HepG2 (cell line): ENCODE measurements at regions not wholly inside any gene's neighbourhood (a gene's known extent, or its start where the extent isn't known, plus 50 kb on each side); places are given as distances from the start of the nearest gene placed in this dataset.

Experiments used
- ATAC-seq: fragments of 200-7000 bp; cut with Tn5 transposase; 3 replicates; pipeline ENCODE4 v1.9.1; 2020; ENCODE audit warnings: mild to moderate bottlenecking, moderate library complexity
- BruUV-seq: library from RNA; stranded (reverse); fragments of 400-500 nt; replicated peaks from 2 replicates; lab custom pipeline; 2021; lab: Mats Ljungman, UMichigan
- CTCF ChIA-PET: fragments of 300-600 bp; formaldehyde crosslinking; extraction: SDS; loops from one replicate; lab custom pipeline; 2021; ENCODE audit warnings: low total read pairs, inconsistent platforms, low intra/inter-chr PET ratio; lab: Yijun Ruan, JAX
- POLR2A ChIA-PET: fragments of 350-600 bp; sonication (Branson Sonifier 250); formaldehyde crosslinking; loops from one replicate; lab custom pipeline; 2020; ENCODE audit warnings: antibody characterized with exemption, inconsistent platforms; lab: Yijun Ruan, JAX
- DNase-seq: peaks from one replicate; pipeline ENCODE4 v3.0.0-alpha.2; 2015; ENCODE audit warnings: low spot score
- FAIRE-seq: peaks from 3 replicates; lab custom pipeline; 2011; peaks lifted over from hg19 to GRCh38; lab: Jason Lieb, UNC
- H2AFZ ChIP-seq: one replicate; pipeline ENCODE4 v1.6.1; 2011; ENCODE audit warnings: low read length, inconsistent platforms
- H3K27ac ChIP-seq: fragments of 300-600 bp; 3 replicates; pipeline ENCODE4 v1.8.0; 2011; ENCODE audit warnings: mixed run types, mild to moderate bottlenecking, mixed read lengths, low read length, inconsistent platforms; ENCODE audit not compliant: insufficient read depth; ENCODE audit errors: extremely low read length
- H3K27me3 ChIP-seq, 2 experiments: fragments of 200-600 bp in 1 of 2; 2 replicates in 1 of 2; 3 replicates in 1 of 2; pipeline versions ENCODE4 v1.6.0 to v1.8.0; 2011; ENCODE audit warnings: low read length in 2 of 2, mild to moderate bottlenecking in 2 of 2, moderate library complexity in 2 of 2, inconsistent platforms in 1 of 2; ENCODE audit not compliant: insufficient read depth in 2 of 2, control insufficient read depth in 1 of 2
- H3K36me3 ChIP-seq, 2 experiments: fragments of 200-600 bp in 1 of 2; replicated peaks in 1 of 2; 2 replicates in 1 of 2; 3 replicates in 1 of 2; pipeline versions ENCODE4 v1.5.1 to v1.8.0; 2011; ENCODE audit warnings: low read length in 2 of 2, inconsistent platforms in 1 of 2; ENCODE audit not compliant: insufficient read depth in 2 of 2, control insufficient read depth in 1 of 2
- H3K4me1 ChIP-seq: 2 replicates; pipeline ENCODE4 v1.5.1; 2012; ENCODE audit warnings: low read length, inconsistent platforms; ENCODE audit not compliant: insufficient read depth
- H3K4me2 ChIP-seq: 2 replicates; pipeline ENCODE4 v1.6.0; 2011; ENCODE audit warnings: low read depth, low read length, inconsistent platforms
- H3K4me3 ChIP-seq, 3 experiments: fragments of 200-600 bp in 1 of 3; sonication (generic), shearing (Covaris generic) in 1 of 3; replicated peaks in 1 of 3; 2 replicates each; pipeline ENCODE4 v1.5.1; 2011 to 2016; ENCODE audit warnings: low read length in 3 of 3, inconsistent platforms in 2 of 3, low read depth in 2 of 3, mild to moderate bottlenecking in 2 of 3, control low read depth in 1 of 3, mixed read lengths in 1 of 3; ENCODE audit not compliant: insufficient read depth in 1 of 3
- H3K79me2 ChIP-seq: one replicate; pipeline ENCODE4 v1.6.1; 2011; ENCODE audit warnings: low read length, inconsistent platforms; ENCODE audit not compliant: insufficient read depth
- H3K9ac ChIP-seq: 2 replicates; pipeline ENCODE4 v1.6.0; 2011; ENCODE audit warnings: mild to moderate bottlenecking, low read depth, low read length, inconsistent platforms; ENCODE audit not compliant: insufficient read depth
- H3K9me3 ChIP-seq: 2 replicates; pipeline ENCODE4 v1.5.1; 2012; ENCODE audit warnings: mild to moderate bottlenecking, low read length
- H4K20me1 ChIP-seq: 2 replicates; pipeline ENCODE4 v1.6.0; 2011; ENCODE audit warnings: inconsistent platforms, mild to moderate bottlenecking, low read length, moderate library complexity; ENCODE audit not compliant: insufficient read depth
- BCLAF1 ChIP-seq: fragments of 450-650 bp; IDR thresholded peaks from 2 replicates; pipeline ENCODE4 v1.6.1; 2017; ENCODE audit warnings: mild to moderate bottlenecking
- FOXO1 ChIP-seq: sonication (generic); formaldehyde crosslinking; IDR thresholded peaks from 2 replicates; pipeline ENCODE4 v1.4.0; 2020; ENCODE audit warnings: missing genetic modification reagents
- GATA4 ChIP-seq: sonication (generic); IDR thresholded peaks from 2 replicates; pipeline ENCODE4 v1.6.1; 2016; ENCODE audit warnings: antibody characterized with exemption, low read depth, borderline replicate concordance
- GFI1 ChIP-seq: sonication (generic); formaldehyde crosslinking; IDR thresholded peaks from 2 replicates; pipeline ENCODE4 v1.5.0; 2020; ENCODE audit warnings: missing genetic modification reagents, mild to moderate bottlenecking, borderline replicate concordance
- HNRNPH1 ChIP-seq: fragments of 200-400 bp; formaldehyde crosslinking; optimal IDR thresholded peaks from 2 replicates; pipeline ENCODE3; 2017; ENCODE audit warnings: mild to moderate bottlenecking, low read depth, low read length
- MLLT10 ChIP-seq: sonication (generic); formaldehyde crosslinking; IDR thresholded peaks from 2 replicates; pipeline ENCODE4 v1.4.0; 2020; ENCODE audit warnings: missing genetic modification reagents
- MLX ChIP-seq: IDR thresholded peaks from 2 replicates; pipeline ENCODE4 v1.6.1; 2016
- PLSCR1 ChIP-seq: sonication (generic); formaldehyde crosslinking; IDR thresholded peaks from 2 replicates; pipeline ENCODE4 v1.5.0; 2020; ENCODE audit warnings: missing genetic modification reagents, mild to moderate bottlenecking, borderline replicate concordance
- ZNF580 ChIP-seq: IDR thresholded peaks from 2 replicates; pipeline ENCODE4 v1.6.1; 2016; ENCODE audit warnings: low read depth, borderline replicate concordance
- WGBS: methylation state at CpG from one replicate; pipeline ENCODE4 v1.1.6; 2017; ENCODE audit warnings: low lambda C conversion rate; 5-methylcytosine and 5-hydroxymethylcytosine counted together
- in situ Hi-C: cut with HindIII; loops from 2 replicates; pipeline ENCODE4 v1.10.0; 2017; ENCODE audit warnings: low pct_unique_long_range_greater_than_20kb; ENCODE audit not compliant: extremely low pct_ligation_motif_present
- intact Hi-C: fragments of 100-400 bp; cut with micrococcal nuclease; formaldehyde crosslinking; loops from one replicate; pipeline ENCODE4 v1.10.0; 2022; ENCODE audit not compliant: unreplicated experiment

GRCh38 chrX:121733514-121733913 is 686.1 kb downstream of the GLUD2 start:
- no peaks in the 10 kb centered on the region for H3K9me3 ChIP-seq
- no peaks in the 10 kb centered on the region for H3K36me3 ChIP-seq
- H2AFZ ChIP-seq: no peak overlapping the region
- POLR2A ChIA-PET: no interaction called here
- H3K27ac ChIP-seq: no peak overlapping the region
- no peaks in the 10 kb centered on the region for H3K27me3 ChIP-seq
- intact Hi-C loops (no loop called here), in situ Hi-C loops (no loop called here)
- no peak overlapping the region for H3K9ac ChIP-seq
- TF ChIP-seq FOXO1: no peak
- TF ChIP-seq MLX (CRISPR knock-in tag): no peak
- TF ChIP-seq MLLT10 (CRISPR knock-in tag): no peak
- no peak for TF ChIP-seq BCLAF1
- no peak for TF ChIP-seq GATA4
- no peak for TF ChIP-seq ZNF580 (CRISPR knock-in tag)
- TF ChIP-seq GFI1: no peak
- no peak for TF ChIP-seq HNRNPH1
- TF ChIP-seq PLSCR1 (CRISPR knock-in tag): no peak
- no peaks in the 10 kb centered on the region for H3K79me2 ChIP-seq
- CTCF ChIA-PET: no interaction called here
- H3K4me2 ChIP-seq: no peak overlapping the region
- FAIRE-seq (no peak), DNase-seq (no peak), ATAC-seq (no peak)
- no TSS peak for BruUV-seq
- WGBS: 65% methylated on average over 1 of the region's 1 CpG
- H3K4me1 ChIP-seq: no peaks in the 10 kb centered on the region
- no peak overlapping the region for H3K4me3 ChIP-seq
- H4K20me1 ChIP-seq: no peaks in the 10 kb centered on the region
